ENCODE measurements at regions not wholly inside any gene's neighbourhood (a gene's known extent, or its start where the extent isn't known, plus 50 kb on each side); places are given as distances from the start of the nearest gene placed in this dataset.

GRCh38 chr10:118537623-118538022, 57.8 kb downstream of the PRLHR start:
- no peak for DNase-seq

GRCh38 chr10:118534136-118534535, 61.3 kb downstream of the PRLHR start:
- DNase-seq, result no peak

- no peak for DNase-seq
Observed at GRCh38 chr10:118531105-118531852, 64.2 kb downstream of the PRLHR start.

GRCh38 chr10:118528426-118528825, 67.0 kb downstream of the PRLHR start:
- no peak for DNase-seq

- no peak for DNase-seq
Observed at GRCh38 chr10:118523775-118524174, 71.7 kb downstream of the PRLHR start.

GRCh38 chr10:118522791-118523498, 72.5 kb downstream of the PRLHR start:
- DNase-seq, result no peak

- DNase-seq, result no peak
Observed at GRCh38 chr10:118521415-118522117, 73.9 kb downstream of the PRLHR start.

- DNase-seq, result no peak
Observed at GRCh38 chr10:118520116-118520742, 75.2 kb downstream of the PRLHR start.

- no peak for DNase-seq
Observed at GRCh38 chr10:118518095-118518494, 77.4 kb downstream of the PRLHR start.

GRCh38 chr10:118516716-118517115, 78.7 kb downstream of the PRLHR start:
- no peak for DNase-seq

GRCh38 chr10:118513174-118513573, 82.3 kb downstream of the PRLHR start:
- DNase-seq, result no peak

- DNase-seq, result no peak
Observed at GRCh38 chr10:118511711-118512110, 83.7 kb downstream of the PRLHR start.

GRCh38 chr10:118508863-118509262, 86.6 kb downstream of the PRLHR start:
- no peak for DNase-seq

GRCh38 chr10:118508355-118508754, 87.1 kb downstream of the PRLHR start:
- no peak for DNase-seq

GRCh38 chr10:118506671-118507590, 88.5 kb downstream of the PRLHR start:
- DNase-seq, result no peak

GRCh38 chr10:118505363-118505762, 90.1 kb downstream of the PRLHR start:
- no peak for DNase-seq

GRCh38 chr10:118504467-118505205, 90.8 kb downstream of the PRLHR start:
- DNase-seq, result no peak

- no peak for DNase-seq
Observed at GRCh38 chr10:118504044-118504443, 91.4 kb downstream of the PRLHR start.

GRCh38 chr10:118503192-118503591, 92.3 kb downstream of the PRLHR start:
- no peak for DNase-seq

- DNase-seq, result no peak
Observed at GRCh38 chr10:118501637-118502440, 93.6 kb downstream of the PRLHR start.

- DNase-seq, result no peak
Observed at GRCh38 chr10:118501171-118501570, 94.3 kb downstream of the PRLHR start.

All from activated CD4-positive, alpha-beta T cell treated with anti-CD3 and anti-CD28 coated beads, Interleukin-2, amount 50 U/mL, for 1 hour (primary cell).